ENCODE measurements at regions not wholly inside any gene's neighbourhood (a gene's known extent, or its start where the extent isn't known, plus 50 kb on each side); places are given as distances from the start of the nearest gene placed in this dataset.

DNA sequence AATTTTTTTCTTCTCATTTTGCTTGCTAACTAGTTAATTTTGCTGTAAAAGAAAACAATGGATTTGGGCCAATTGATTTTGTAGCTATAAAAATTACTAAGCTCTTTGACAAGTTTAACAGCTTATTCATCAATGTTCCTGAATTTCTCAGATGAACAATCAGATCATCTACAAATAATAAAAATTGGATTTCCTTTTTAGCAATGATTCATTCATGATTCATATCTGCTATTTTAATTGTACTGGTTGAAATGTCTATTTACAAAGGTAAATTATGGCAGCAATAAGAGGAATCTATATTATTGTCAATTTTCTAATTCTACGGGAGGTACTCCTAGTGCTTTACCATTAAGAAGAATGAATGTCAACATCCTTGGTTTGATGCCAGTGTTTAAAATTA, 178.8 kb upstream of the BTBD3 start:
- TF ChIP-seq GATA2 (IDR thresholded peaks at IDR 0.05; ENCODE audit: low read depth, low read length) (no peak), GATA3 (IDR thresholded peaks at IDR 0.05; ENCODE audit: low read depth, low read length) (no peak)

Measured in SH-SY5Y (cell line).